ENCODE measurements at regions not wholly inside any gene's neighbourhood (a gene's known extent, or its start where the extent isn't known, plus 50 kb on each side); places are given as distances from the start of the nearest gene placed in this dataset.

GRCh38 chr4:66524781-66525180 lies 854.5 kb upstream of the EPHA5 start:
- no peak for TF ChIP-seq CTCF (IDR thresholded peaks at IDR 0.05; ENCODE audit: low read depth, low read length)
- H3K4me3 ChIP-seq (ENCODE audit: low read depth, low read length): no peak overlapping the region
- no peaks in the 10 kb centered on the region for H3K36me3 ChIP-seq
- DNase-seq: no peak
- H3K27me3 ChIP-seq: no peaks in the 10 kb centered on the region
- H3K9me3 ChIP-seq: no peaks in the 10 kb centered on the region
- H3K4me1 ChIP-seq: no peaks in the 10 kb centered on the region

GRCh38 chr4:66522244-66522643 lies 852.0 kb upstream of the EPHA5 start:
- H3K4me3 ChIP-seq (ENCODE audit: low read depth, low read length): no peak overlapping the region
- TF ChIP-seq CTCF (IDR thresholded peaks at IDR 0.05; ENCODE audit: low read depth, low read length): no peak
- no peaks in the 10 kb centered on the region for H3K9me3 ChIP-seq
- H3K27me3 ChIP-seq: no peaks in the 10 kb centered on the region
- H3K36me3 ChIP-seq: no peaks in the 10 kb centered on the region
- no peak for DNase-seq
- H3K4me1 ChIP-seq: no peaks in the 10 kb centered on the region

GRCh38 chr4:66516940-66517339 lies 846.7 kb upstream of the EPHA5 start:
- no peak for DNase-seq
- TF ChIP-seq CTCF (IDR thresholded peaks at IDR 0.05; ENCODE audit: low read depth, low read length): no peak
- Histone ChIP-seq H3K9me3 (no peaks in the 10 kb centered on the region), H3K27me3 (no peaks in the 10 kb centered on the region), H3K4me1 (no peaks in the 10 kb centered on the region), H3K36me3 (no peaks in the 10 kb centered on the region), H3K4me3 (ENCODE audit: low read depth, low read length) (no peak overlapping the region)

- no peak for DNase-seq
- no peak for TF ChIP-seq CTCF (IDR thresholded peaks at IDR 0.05; ENCODE audit: low read depth, low read length)
- H3K4me1 ChIP-seq: no peaks in the 10 kb centered on the region
- H3K36me3 ChIP-seq: no peaks in the 10 kb centered on the region
- H3K9me3 ChIP-seq: no peaks in the 10 kb centered on the region
- H3K4me3 ChIP-seq (ENCODE audit: low read depth, low read length): no peak overlapping the region
- H3K27me3 ChIP-seq: no peaks in the 10 kb centered on the region
Measured at GRCh38 chr4:66506985-66507384, 836.7 kb upstream of the EPHA5 start.

- Histone ChIP-seq H3K4me3 (ENCODE audit: low read depth, low read length) (no peak overlapping the region), H3K9me3 (no peaks in the 10 kb centered on the region), H3K27me3 (no peaks in the 10 kb centered on the region), H3K4me1 (no peaks in the 10 kb centered on the region), H3K36me3 (no peaks in the 10 kb centered on the region)
- DNase-seq: no peak
- TF ChIP-seq CTCF (IDR thresholded peaks at IDR 0.05; ENCODE audit: low read depth, low read length): no peak
Measured at GRCh38 chr4:66501997-66502396, 831.7 kb upstream of the EPHA5 start.

GRCh38 chr4:66490729-66491128 lies 820.4 kb upstream of the EPHA5 start:
- Histone ChIP-seq H3K4me1 (no peaks in the 10 kb centered on the region), H3K36me3 (no peaks in the 10 kb centered on the region), H3K4me3 (ENCODE audit: low read depth, low read length) (no peak overlapping the region), H3K27me3 (no peaks in the 10 kb centered on the region), H3K9me3 (no peaks in the 10 kb centered on the region)
- TF ChIP-seq CTCF (IDR thresholded peaks at IDR 0.05; ENCODE audit: low read depth, low read length): no peak
- DNase-seq: no peak

Data from BE2C (cell line).